Neuron (in vitro differentiated cells): ENCODE measurements at regions not wholly inside any gene's neighbourhood (a gene's known extent, or its start where the extent isn't known, plus 50 kb on each side); places are given as distances from the start of the nearest gene placed in this dataset.

Source experiments
- H2AFZ ChIP-seq: one replicate; pipeline ENCODE4 v1.6.1; 2013; ENCODE audit warnings: low read depth, mild to moderate bottlenecking, inconsistent platforms, low read length, moderate library complexity
- H3K27me3 ChIP-seq: one replicate; pipeline ENCODE4 v1.6.1; 2013; ENCODE audit warnings: low read length; ENCODE audit not compliant: insufficient read depth
- H3K36me3 ChIP-seq: one replicate; pipeline ENCODE4 v1.6.1; 2013; ENCODE audit warnings: low read length; ENCODE audit not compliant: insufficient read depth
- H3K4me1 ChIP-seq: one replicate; pipeline ENCODE4 v1.6.1; 2013; ENCODE audit warnings: low read length; ENCODE audit not compliant: insufficient read depth
- H3K4me3 ChIP-seq: 2 replicates; pipeline ENCODE4 v1.5.1; 2013; ENCODE audit warnings: mild to moderate bottlenecking, low read length, moderate library complexity
- H3K9me3 ChIP-seq: one replicate; pipeline ENCODE4 v1.6.1; 2013; ENCODE audit warnings: low read length

GRCh38 chr21:21921410-21922232 is 923.4 kb downstream of the NCAM2 start:
- no peak overlapping the region for H2AFZ ChIP-seq
- H3K27me3 ChIP-seq: no peaks in the 10 kb centered on the region
- no peaks in the 10 kb centered on the region for H3K9me3 ChIP-seq
- no peaks in the 10 kb centered on the region for H3K4me1 ChIP-seq
- no peaks in the 10 kb centered on the region for H3K36me3 ChIP-seq
- no peak overlapping the region for H3K4me3 ChIP-seq

DNA sequence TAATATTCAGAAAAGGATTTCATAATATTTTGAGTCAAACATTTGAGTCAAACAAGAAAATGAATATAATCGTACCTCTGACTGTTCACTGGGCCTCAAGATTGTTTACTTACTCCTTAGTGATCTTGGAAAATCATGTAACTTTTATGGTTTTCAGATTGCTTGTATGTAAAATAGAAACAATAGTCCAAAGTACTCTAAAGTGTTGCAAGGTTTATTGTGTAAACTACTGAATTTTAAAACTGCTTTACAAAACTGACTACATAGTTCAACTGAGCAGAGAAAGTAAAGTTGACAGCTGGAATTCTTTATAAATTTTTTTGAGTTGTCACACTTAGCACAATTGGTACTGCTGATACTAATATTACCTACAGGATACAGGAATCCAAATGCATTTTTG is 931.0 kb downstream of the NCAM2 start:
- H3K4me1 ChIP-seq: no peaks in the 10 kb centered on the region
- H2AFZ ChIP-seq: no peak overlapping the region
- H3K9me3 ChIP-seq: no peaks in the 10 kb centered on the region
- H3K36me3 ChIP-seq: no peaks in the 10 kb centered on the region
- no peak overlapping the region for H3K4me3 ChIP-seq
- no peaks in the 10 kb centered on the region for H3K27me3 ChIP-seq

- Histone ChIP-seq H3K4me1 (no peaks in the 10 kb centered on the region), H3K4me3 (no peak overlapping the region), H3K9me3 (no peaks in the 10 kb centered on the region), H2AFZ (no peak overlapping the region), H3K27me3 (no peaks in the 10 kb centered on the region), H3K36me3 (no peaks in the 10 kb centered on the region)
These were observed 931.6 kb downstream of the NCAM2 start for GRCh38 chr21:21929789-21930188.

DNA sequence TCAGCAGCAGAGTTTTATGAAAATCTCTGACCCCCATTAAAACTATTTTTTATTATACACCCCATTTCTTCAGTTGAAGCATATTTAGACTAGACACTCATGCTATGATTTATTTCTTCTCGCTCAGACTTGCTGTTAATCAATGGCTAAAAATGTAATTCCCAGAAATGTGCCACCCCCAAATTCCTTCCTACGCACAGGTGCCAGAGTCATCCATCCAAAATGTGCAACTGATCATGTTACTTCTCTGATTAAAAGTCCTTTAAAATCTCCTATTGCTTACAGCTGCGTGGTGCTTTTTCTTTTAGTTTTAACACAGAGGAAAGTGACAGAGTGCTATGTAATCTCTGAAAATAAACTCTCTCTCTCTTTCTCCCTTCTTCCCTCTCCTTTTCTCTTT is 954.4 kb downstream of the NCAM2 start:
- H3K4me3 ChIP-seq: no peak overlapping the region
- no peaks in the 10 kb centered on the region for H3K27me3 ChIP-seq
- H3K36me3 ChIP-seq: no peaks in the 10 kb centered on the region
- no peaks in the 10 kb centered on the region for H3K9me3 ChIP-seq
- no peaks in the 10 kb centered on the region for H3K4me1 ChIP-seq
- no peak overlapping the region for H2AFZ ChIP-seq

GRCh38 chr21:21955204-21955603 is 957.0 kb downstream of the NCAM2 start:
- Histone ChIP-seq H3K36me3 (no peaks in the 10 kb centered on the region), H3K4me3 (no peak overlapping the region), H3K27me3 (no peaks in the 10 kb centered on the region), H3K4me1 (no peaks in the 10 kb centered on the region), H3K9me3 (no peaks in the 10 kb centered on the region), H2AFZ (no peak overlapping the region)

GRCh38 chr21:21957490-21957889 is 959.3 kb downstream of the NCAM2 start:
- H3K9me3 ChIP-seq: no peaks in the 10 kb centered on the region
- H3K27me3 ChIP-seq: no peaks in the 10 kb centered on the region
- H2AFZ ChIP-seq: no peak overlapping the region
- no peak overlapping the region for H3K4me3 ChIP-seq
- H3K36me3 ChIP-seq: no peaks in the 10 kb centered on the region
- no peaks in the 10 kb centered on the region for H3K4me1 ChIP-seq

GRCh38 chr21:21963911-21964310 is 965.7 kb downstream of the NCAM2 start:
- H3K27me3 ChIP-seq: no peaks in the 10 kb centered on the region

GRCh38 chr21:21968810-21969209 is 970.6 kb downstream of the NCAM2 start:
- H3K36me3 ChIP-seq: no peaks in the 10 kb centered on the region
- H3K9me3 ChIP-seq: no peaks in the 10 kb centered on the region
- H3K27me3 ChIP-seq: no peaks in the 10 kb centered on the region
- H2AFZ ChIP-seq: no peak overlapping the region
- H3K4me3 ChIP-seq: no peak overlapping the region
- no peaks in the 10 kb centered on the region for H3K4me1 ChIP-seq

More at GRCh38 chr21:21963911-21964310, 965.7 kb downstream of the NCAM2 start:
- no peak overlapping the region for H3K4me3 ChIP-seq
- no peaks in the 10 kb centered on the region for H3K4me1 ChIP-seq
- no peaks in the 10 kb centered on the region for H3K9me3 ChIP-seq
- no peak overlapping the region for H2AFZ ChIP-seq
- H3K36me3 ChIP-seq: no peaks in the 10 kb centered on the region

GRCh38 chr21:21969211-21969610 is 971.0 kb downstream of the NCAM2 start:
- Histone ChIP-seq H2AFZ (no peak overlapping the region), H3K36me3 (no peaks in the 10 kb centered on the region), H3K9me3 (no peaks in the 10 kb centered on the region)

GRCh38 chr21:21971384-21971783 is 973.2 kb downstream of the NCAM2 start:
- H2AFZ ChIP-seq: no peak overlapping the region
- H3K4me3 ChIP-seq: no peak overlapping the region
- H3K4me1 ChIP-seq: no peaks in the 10 kb centered on the region
- no peaks in the 10 kb centered on the region for H3K9me3 ChIP-seq
- H3K27me3 ChIP-seq: no peaks in the 10 kb centered on the region
- H3K36me3 ChIP-seq: no peaks in the 10 kb centered on the region

More at GRCh38 chr21:21969211-21969610, 971.0 kb downstream of the NCAM2 start:
- Histone ChIP-seq H3K4me3 (no peak overlapping the region), H3K4me1 (no peaks in the 10 kb centered on the region), H3K27me3 (no peaks in the 10 kb centered on the region)

DNA sequence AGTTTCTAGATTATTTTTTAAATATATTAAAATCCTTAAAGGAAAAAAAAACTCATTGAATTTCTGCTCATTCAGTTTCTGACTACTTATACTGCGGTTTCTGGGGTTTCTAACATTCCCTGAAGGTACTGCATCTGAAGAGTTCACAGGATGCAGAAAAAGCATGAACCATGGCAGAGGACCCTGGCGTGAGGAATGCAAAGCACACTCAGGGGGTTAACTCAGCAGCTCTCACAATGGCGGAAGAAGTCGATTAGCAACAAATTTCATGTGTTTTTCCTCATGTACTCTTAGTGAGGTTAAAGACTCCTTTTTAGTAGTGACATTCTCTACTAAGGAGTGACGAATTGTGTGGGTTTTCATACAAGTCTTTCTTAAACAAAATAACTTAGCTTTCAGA is 975.6 kb downstream of the NCAM2 start:
- H3K9me3 ChIP-seq: no peaks in the 10 kb centered on the region
- no peak overlapping the region for H3K4me3 ChIP-seq
- H3K4me1 ChIP-seq: no peaks in the 10 kb centered on the region
- H3K27me3 ChIP-seq: no peaks in the 10 kb centered on the region
- no peak overlapping the region for H2AFZ ChIP-seq
- no peaks in the 10 kb centered on the region for H3K36me3 ChIP-seq

GRCh38 chr21:21996891-21997290 is 998.7 kb downstream of the NCAM2 start:
- H3K4me3 ChIP-seq: no peak overlapping the region
- no peaks in the 10 kb centered on the region for H3K27me3 ChIP-seq
- no peaks in the 10 kb centered on the region for H3K36me3 ChIP-seq
- H2AFZ ChIP-seq: no peak overlapping the region
- H3K4me1 ChIP-seq: no peaks in the 10 kb centered on the region
- H3K9me3 ChIP-seq: no peaks in the 10 kb centered on the region

DNA sequence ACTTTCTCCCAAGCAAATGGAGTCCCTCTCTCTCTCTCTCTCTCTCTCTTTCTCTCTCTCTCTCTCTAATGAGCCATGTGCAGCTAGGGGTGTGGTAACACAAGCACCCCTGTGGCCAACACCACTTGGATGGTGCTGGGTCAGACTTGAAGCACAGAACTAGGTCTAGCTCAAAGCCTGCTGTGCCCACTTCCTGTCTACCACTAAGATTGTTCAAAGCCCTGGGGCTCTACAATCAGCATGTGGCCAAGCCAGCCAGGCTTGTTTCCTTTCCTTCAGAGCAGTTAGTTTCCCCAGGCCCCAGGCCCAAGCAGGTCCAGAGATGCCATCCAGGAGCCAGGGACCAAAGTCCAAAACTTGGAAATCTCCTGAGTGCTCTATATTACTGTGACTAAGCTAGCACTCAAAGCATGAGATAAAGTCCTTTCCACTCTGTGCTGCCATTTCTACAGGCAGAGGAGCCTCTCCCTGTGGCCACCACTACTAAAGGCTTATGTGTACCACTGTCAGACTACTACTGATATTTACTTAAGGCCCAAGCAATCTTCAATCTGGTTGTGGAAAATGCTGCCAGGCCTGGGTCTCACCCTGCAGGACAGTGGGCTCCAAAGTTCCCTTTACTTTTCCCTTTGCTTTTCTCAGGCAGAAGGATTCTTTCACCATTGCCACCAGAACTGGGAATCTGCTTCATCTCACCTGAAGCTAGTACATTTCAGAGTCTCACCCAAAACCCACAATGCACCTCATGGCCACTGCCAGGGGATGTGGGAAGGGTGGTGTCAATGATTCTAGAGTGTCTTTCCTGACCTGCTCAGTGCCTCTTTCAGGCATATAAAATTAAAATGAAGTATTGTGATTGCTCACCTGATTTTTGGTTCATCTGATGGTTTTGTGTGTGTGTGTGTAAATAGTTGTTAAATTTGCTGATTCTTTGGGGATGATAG is 999.5 kb downstream of the NCAM2 start:
- no peaks in the 10 kb centered on the region for H3K36me3 ChIP-seq
- no peaks in the 10 kb centered on the region for H3K9me3 ChIP-seq
- H3K27me3 ChIP-seq: no peaks in the 10 kb centered on the region
- no peaks in the 10 kb centered on the region for H3K4me1 ChIP-seq
- no peak overlapping the region for H2AFZ ChIP-seq
- no peak overlapping the region for H3K4me3 ChIP-seq
